Osteoblast (primary cell): ENCODE measurements at regions not wholly inside any gene's neighbourhood (a gene's known extent, or its start where the extent isn't known, plus 50 kb on each side); places are given as distances from the start of the nearest gene placed in this dataset.

ENCODE experiments used
- DNase-seq: peaks from one replicate; pipeline ENCODE4 v3.0.0; 2011; ENCODE audit warnings: low spot score, mixed read lengths; ENCODE audit not compliant: insufficient read length; ENCODE audit errors: missing footprints
- H2AFZ ChIP-seq: 2 replicates; pipeline ENCODE4 v1.6.0; 2011; ENCODE audit warnings: mild to moderate bottlenecking, low read length
- H3K27ac ChIP-seq: 2 replicates; pipeline ENCODE4 v1.5.1; 2011; ENCODE audit warnings: mild to moderate bottlenecking, low read depth, low read length, moderate library complexity
- H3K27me3 ChIP-seq: 2 replicates; pipeline ENCODE4 v1.6.0; 2012; ENCODE audit warnings: mild to moderate bottlenecking, control low read depth, inconsistent platforms, low read length, moderate library complexity; ENCODE audit not compliant: insufficient read depth
- H3K36me3 ChIP-seq: 2 replicates; pipeline ENCODE4 v1.5.1; 2011; ENCODE audit warnings: mild to moderate bottlenecking, low read length, control low read depth, moderate library complexity; ENCODE audit not compliant: insufficient read depth
- H3K4me1 ChIP-seq: 2 replicates; pipeline ENCODE4 v1.5.1; 2011; ENCODE audit warnings: mild to moderate bottlenecking, low read length, control low read depth, moderate library complexity; ENCODE audit not compliant: insufficient read depth
- H3K4me2 ChIP-seq: 2 replicates; pipeline ENCODE4 v1.6.0; 2011; ENCODE audit warnings: mild to moderate bottlenecking, low read length; ENCODE audit not compliant: insufficient read depth
- H3K4me3 ChIP-seq: fragments of 200-600 bp; sonication (generic); 3 replicates; pipeline ENCODE4 v1.5.1; 2012; ENCODE audit warnings: mild to moderate bottlenecking, low read length, inconsistent platforms; ENCODE audit not compliant: insufficient read depth
- H3K79me2 ChIP-seq: 2 replicates; pipeline ENCODE4 v1.6.0; 2012; ENCODE audit warnings: mild to moderate bottlenecking, low read length, control low read depth, inconsistent platforms; ENCODE audit not compliant: insufficient read depth
- H3K9me3 ChIP-seq: 2 replicates; pipeline ENCODE4 v1.5.1; 2011; ENCODE audit warnings: low read depth, low read length, control low read depth
- H4K20me1 ChIP-seq: 2 replicates; pipeline ENCODE4 v1.6.0; 2012; ENCODE audit warnings: mild to moderate bottlenecking, low read length, control low read depth; ENCODE audit not compliant: insufficient read depth
- CTCF ChIP-seq: IDR thresholded peaks from 2 replicates; pipeline ENCODE4 v1.5.1; 2011; ENCODE audit warnings: mild to moderate bottlenecking, low read depth, low read length, moderate library complexity; ENCODE audit errors: extremely low read depth

DNA sequence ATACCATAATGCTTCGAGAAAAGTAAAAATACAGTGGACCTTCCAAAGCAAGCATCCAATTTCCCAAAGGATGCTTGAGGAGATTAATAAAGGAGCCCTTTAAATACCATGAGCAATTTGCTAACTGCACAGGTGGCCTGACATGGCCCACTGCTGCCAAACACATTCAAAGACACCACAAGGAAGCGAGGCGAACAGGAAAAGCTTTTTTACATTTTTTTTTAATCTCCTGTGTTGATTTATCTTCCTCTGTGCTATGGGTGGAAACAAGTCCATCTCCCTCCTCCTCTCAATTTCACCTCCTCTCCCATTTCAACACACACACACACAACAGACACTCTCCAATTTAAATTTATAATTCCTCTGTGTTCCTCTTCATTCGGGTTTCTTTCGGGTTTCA is 243.4 kb downstream of the IGSF11 start:
- no peaks in the 10 kb centered on the region for H4K20me1 ChIP-seq
- DNase-seq: no peak
- TF ChIP-seq CTCF: no peak

DNA sequence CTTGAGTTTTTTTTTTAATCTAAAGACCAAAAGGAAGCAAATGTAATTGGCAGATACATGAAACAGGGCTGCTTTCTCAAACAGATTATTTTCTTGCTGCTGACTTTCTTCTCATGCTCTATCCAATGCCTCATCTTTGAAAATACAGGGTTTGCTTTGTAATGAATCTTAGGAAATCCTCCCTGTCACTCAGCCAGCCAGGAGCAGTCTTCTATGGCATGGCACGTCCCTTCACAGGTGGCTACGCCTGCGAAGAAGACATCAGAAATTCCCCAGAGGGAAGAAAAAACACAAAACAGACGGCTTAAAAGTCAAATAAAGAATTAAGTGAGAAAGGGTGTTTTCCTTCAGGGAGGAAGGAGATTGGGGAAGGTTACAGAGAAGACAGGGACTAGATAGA is 242.5 kb downstream of the IGSF11 start:
- Histone ChIP-seq H3K36me3 (no peaks in the 10 kb centered on the region), H3K79me2 (no peaks in the 10 kb centered on the region), H2AFZ (no peak overlapping the region), H3K9me3 (no peaks in the 10 kb centered on the region), H4K20me1 (no peaks in the 10 kb centered on the region), H3K4me3 (no peak overlapping the region), H3K27ac (no peak overlapping the region), H3K27me3 (no peaks in the 10 kb centered on the region), H3K4me1 (no peaks in the 10 kb centered on the region), H3K4me2 (no peak overlapping the region)
- no peak for DNase-seq
- no peak for TF ChIP-seq CTCF

More for the DNA sequence above, 243.4 kb downstream of the IGSF11 start:
- no peak overlapping the region for H2AFZ ChIP-seq
- H3K27me3 ChIP-seq: no peaks in the 10 kb centered on the region
- no peak overlapping the region for H3K4me3 ChIP-seq
- H3K4me1 ChIP-seq: no peaks in the 10 kb centered on the region
- no peaks in the 10 kb centered on the region for H3K36me3 ChIP-seq
- no peaks in the 10 kb centered on the region for H3K79me2 ChIP-seq
- H3K9me3 ChIP-seq: no peaks in the 10 kb centered on the region
- H3K4me2 ChIP-seq: no peak overlapping the region
- no peak overlapping the region for H3K27ac ChIP-seq

- no peak overlapping the region for H2AFZ ChIP-seq
- H3K9me3 ChIP-seq: no peaks in the 10 kb centered on the region
- H3K27me3 ChIP-seq: no peaks in the 10 kb centered on the region
- no peak overlapping the region for H3K4me2 ChIP-seq
- no peaks in the 10 kb centered on the region for H4K20me1 ChIP-seq
- no peak for TF ChIP-seq CTCF
- no peaks in the 10 kb centered on the region for H3K36me3 ChIP-seq
- H3K79me2 ChIP-seq: no peaks in the 10 kb centered on the region
- H3K4me3 ChIP-seq: no peak overlapping the region
- no peaks in the 10 kb centered on the region for H3K4me1 ChIP-seq
- no peak for DNase-seq
- no peak overlapping the region for H3K27ac ChIP-seq
These were observed 241.5 kb downstream of the IGSF11 start for GRCh38 chr3:118793176-118793575.

GRCh38 chr3:118799303-118799702 is 235.3 kb downstream of the IGSF11 start:
- Histone ChIP-seq H3K4me2 (no peak overlapping the region), H3K79me2 (no peaks in the 10 kb centered on the region), H4K20me1 (no peaks in the 10 kb centered on the region), H3K4me3 (no peak overlapping the region), H3K36me3 (no peaks in the 10 kb centered on the region), H3K27me3 (no peaks in the 10 kb centered on the region), H2AFZ (no peak overlapping the region), H3K27ac (no peak overlapping the region), H3K9me3 (no peaks in the 10 kb centered on the region), H3K4me1 (no peaks in the 10 kb centered on the region)
- TF ChIP-seq CTCF: no peak
- no peak for DNase-seq
